GM21576 (cell line): ENCODE measurements at regions not wholly inside any gene's neighbourhood (a gene's known extent, or its start where the extent isn't known, plus 50 kb on each side); places are given as distances from the start of the nearest gene placed in this dataset.

Experiments
- ATAC-seq: cut with Tn5 transposase; IDR thresholded peaks from one replicate; pipeline ENCODE4 v1.9.1; 2021; ENCODE audit warnings: mild to moderate bottlenecking, moderate library complexity; ENCODE audit not compliant: unreplicated experiment

DNA sequence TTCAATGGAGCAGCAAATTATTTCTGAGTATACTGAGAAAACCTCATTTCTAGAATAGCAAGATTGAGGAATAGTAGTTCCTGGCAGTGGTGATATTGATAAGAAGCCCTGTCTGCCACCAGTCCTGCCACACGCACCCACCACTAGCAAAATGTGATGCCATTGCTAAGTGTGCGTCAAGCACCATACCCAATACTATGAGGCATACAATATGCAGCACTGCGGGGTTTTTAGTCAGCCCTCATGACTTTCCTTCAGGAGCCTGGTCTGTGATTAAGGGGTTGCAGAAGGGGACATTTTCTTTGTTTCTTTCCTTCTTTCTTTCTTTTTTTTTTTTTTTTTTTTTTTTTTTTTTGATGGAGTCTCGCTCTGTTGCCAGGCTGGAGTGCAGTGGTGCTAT, 128.7 kb upstream of the USP38 start:
- no peak for ATAC-seq

DNA sequence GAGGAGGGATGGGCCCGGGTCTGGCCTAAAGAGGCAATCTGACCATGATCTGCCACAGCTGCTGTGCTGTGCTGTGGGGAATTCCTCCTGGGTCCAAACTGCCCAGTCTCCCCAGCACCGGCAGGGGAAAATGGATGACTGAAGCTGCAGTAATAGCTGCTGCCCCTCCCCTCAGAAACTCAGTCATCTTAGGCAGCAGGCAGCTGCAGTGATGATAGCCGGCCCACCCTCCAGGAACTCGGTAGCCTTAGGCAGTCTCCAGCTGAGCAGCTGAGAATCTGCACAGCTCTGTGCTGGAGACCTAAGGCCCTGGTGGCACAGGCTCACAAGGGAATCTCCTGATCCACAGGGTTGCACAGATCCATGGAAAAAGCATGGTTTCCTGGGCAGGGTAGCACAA, 113.4 kb upstream of the USP38 start:
- ATAC-seq, result no peak

DNA sequence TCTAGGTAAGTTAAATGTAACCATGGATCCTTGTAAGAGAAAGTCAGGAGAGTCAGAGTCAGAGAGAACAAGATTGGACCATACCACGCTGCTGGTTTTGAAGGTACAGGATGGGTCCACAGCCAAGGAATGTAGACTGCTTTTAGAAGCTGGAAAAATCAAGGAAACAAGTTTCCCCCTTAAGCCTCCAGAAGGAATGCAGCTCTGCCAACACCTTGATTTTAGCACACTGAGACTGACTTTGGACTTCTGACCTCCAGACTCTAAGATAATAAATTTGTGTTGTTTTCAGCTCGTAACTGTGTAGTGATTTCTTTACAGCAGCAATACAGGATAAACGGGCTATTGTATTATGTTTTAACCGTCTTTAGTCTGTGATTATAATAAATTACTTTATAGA, 108.0 kb upstream of the USP38 start:
- no peak for ATAC-seq

DNA sequence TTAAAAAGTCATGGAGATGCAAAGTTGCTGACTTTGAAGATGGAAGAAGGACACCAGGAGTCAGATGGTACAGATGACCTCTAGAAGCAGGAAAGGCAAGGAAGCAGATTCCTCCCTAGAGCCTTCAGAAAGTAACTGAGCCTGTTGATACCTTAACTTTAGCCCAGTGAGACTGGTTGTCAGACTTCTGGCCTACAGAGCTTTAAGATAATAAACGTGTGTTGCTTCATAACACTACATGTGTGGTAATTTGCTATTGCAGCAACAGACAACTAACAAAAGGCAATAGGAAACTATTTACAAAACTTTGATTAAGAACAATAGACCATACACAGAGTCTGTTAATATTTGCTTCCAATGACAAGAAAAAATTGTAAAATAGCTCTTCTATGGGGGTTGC, 102.0 kb upstream of the USP38 start:
- no peak for ATAC-seq

DNA sequence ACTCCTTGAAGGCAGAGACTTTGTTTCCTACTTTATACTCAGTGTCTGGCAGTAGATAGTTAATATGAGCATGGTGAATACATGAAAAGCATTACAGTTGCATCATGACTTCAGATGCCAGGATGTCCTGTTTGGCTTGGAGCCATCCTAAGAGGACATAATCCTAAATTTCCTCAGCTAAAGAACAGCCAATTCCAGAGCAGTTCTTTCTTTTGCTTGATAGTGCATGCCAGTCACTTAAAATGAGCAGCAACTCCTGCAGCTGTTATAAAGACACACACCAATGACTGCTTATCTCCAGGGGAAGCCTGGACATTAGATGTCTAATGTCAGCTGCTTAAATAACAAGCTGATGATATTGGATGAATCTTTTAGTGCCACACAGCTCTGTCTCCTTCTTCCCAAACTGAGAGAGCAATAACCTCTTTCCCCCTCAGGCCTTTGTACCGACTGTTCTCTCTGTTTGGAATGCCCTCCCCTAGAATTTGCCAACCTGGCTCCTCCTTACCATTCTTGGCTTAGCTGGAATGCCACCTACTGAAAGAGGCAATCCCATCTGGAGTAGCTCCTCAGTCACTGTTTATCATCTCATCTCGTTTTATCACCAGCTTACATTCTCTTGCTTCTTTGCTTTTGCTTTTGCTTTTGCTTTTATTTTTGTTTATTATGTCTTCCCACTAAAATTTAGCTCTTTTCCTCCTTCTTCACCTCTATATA, 100.8 kb upstream of the USP38 start:
- no peak for ATAC-seq

GRCh38 chr4:143084566-143084965, 100.2 kb upstream of the USP38 start:
- ATAC-seq, result no peak

- ATAC-seq, result no peak
Measured at GRCh38 chr4:143085224-143085623, 99.5 kb upstream of the USP38 start.

GRCh38 chr4:143085659-143086058, 99.1 kb upstream of the USP38 start:
- ATAC-seq, result no peak

- no peak for ATAC-seq
Measured at GRCh38 chr4:143089291-143089690, 95.4 kb upstream of the USP38 start.

- no peak for ATAC-seq
Measured at GRCh38 chr4:143089847-143090246, 94.9 kb upstream of the USP38 start.

DNA sequence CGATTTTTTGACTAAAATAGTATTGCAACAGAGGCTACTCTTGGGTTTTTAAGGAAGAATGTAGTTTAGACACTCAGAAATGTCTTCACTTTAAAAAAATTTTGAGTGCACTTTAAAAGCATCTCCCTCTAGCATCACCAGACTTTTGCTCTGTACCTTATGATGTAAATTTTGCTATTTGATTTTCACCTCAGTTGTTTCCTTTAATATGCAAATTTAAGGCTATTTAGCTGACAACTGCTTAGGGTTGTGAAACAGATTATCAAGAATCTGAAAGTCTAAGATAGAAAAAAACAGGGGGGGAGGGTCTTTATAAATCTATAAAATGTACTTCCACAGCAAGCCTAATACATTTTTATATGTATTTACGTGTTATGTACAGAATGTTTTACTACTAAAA, 92.9 kb upstream of the USP38 start:
- ATAC-seq, result no peak

GRCh38 chr4:143095447-143095846, 89.3 kb upstream of the USP38 start:
- no peak for ATAC-seq

- ATAC-seq, result no peak
Measured at GRCh38 chr4:143097751-143098150, 87.0 kb upstream of the USP38 start.

GRCh38 chr4:143099693-143100092, 85.0 kb upstream of the USP38 start:
- no peak for ATAC-seq

DNA sequence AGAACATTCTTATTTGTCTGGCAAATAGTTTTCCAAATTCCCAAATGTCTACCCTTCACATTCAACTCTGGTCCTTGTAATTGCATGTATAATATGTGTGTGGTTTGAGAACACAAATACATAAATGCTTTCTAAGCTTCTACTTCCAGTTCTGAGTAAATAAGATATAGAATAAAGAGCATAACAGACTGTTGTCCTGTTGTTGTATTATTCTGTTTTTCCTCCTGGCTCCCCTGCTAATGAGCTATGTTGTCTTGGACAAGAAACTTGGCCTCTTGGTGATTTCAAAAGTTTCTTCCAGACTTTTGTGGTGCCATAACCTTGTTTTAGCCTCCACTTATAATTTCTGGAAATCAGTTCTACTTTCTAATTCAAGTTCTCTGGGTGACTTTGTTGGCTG, 75.3 kb upstream of the USP38 start:
- no peak for ATAC-seq

GRCh38 chr4:143118663-143119062, 66.1 kb upstream of the USP38 start:
- ATAC-seq, result no peak

DNA sequence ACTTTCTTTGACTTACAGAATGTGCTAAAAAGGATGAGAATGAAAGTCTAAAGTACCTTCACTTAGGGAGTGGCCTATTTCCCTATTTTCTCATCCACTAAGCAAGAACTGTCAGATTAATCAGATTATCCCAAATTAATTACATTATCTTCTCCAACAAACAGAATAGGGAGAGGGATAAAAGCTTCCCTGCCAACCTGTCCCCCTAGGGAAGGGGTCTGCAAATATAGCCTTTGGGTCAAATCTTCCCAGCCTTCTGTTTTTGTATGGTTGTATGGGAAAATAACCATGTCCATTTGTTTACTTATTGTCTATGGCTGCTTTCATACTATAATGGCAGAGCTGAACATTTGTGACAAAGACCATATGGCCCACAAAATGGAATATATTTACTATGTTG, 57.1 kb upstream of the USP38 start:
- no peak for ATAC-seq

DNA sequence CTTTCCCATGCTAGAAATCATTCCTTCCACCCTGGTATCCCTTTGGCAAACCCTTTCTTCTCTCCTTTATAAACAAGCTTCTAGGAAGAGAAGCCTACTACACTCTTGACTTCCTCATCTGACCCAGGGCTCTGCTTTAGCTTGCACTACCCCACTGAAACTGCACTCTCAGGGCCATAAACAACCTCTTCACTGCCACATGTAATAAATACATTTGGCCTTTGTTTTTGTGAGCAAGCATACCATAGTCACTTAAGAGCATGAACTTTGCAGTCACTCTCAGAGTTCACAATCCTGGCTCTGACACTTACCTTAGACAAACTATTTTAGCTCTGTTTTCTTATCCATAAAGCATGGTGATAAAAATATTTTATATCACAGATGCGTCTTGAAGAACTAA, 50.7 kb upstream of the USP38 start:
- no peak for ATAC-seq
